DOHH2 (cell line): ENCODE measurements at regions not wholly inside any gene's neighbourhood (a gene's known extent, or its start where the extent isn't known, plus 50 kb on each side); places are given as distances from the start of the nearest gene placed in this dataset.

Source experiments
- H3F3A ChIP-seq: fragments of 200-600 bp; sonication (generic), shearing (Covaris generic); 2 replicates; pipeline ENCODE4 v1.6.0; 2016; ENCODE audit warnings: antibody characterized with exemption, mild to moderate bottlenecking; ENCODE audit not compliant: control insufficient read depth, insufficient read depth
- H3K27ac ChIP-seq: fragments of 200-600 bp; sonication (generic); 2 replicates; pipeline ENCODE4 v1.5.1; 2014; ENCODE audit warnings: low read depth, mild to moderate bottlenecking, low read length, moderate library complexity
- H3K27me3 ChIP-seq: fragments of 200-600 bp; sonication (generic); 2 replicates; pipeline ENCODE4 v1.6.1; 2014; ENCODE audit warnings: mild to moderate bottlenecking, low read length, mixed read lengths; ENCODE audit not compliant: control insufficient read depth
- H3K36me3 ChIP-seq: fragments of 200-600 bp; sonication (generic); 2 replicates; pipeline ENCODE4 v1.6.1; 2014; ENCODE audit warnings: mild to moderate bottlenecking, low read length, moderate library complexity, mixed read lengths; ENCODE audit not compliant: control insufficient read depth
- H3K4me1 ChIP-seq: fragments of 200-600 bp; sonication (generic); 2 replicates; pipeline ENCODE4 v1.6.1; 2014; ENCODE audit warnings: mild to moderate bottlenecking, low read length, mixed read lengths; ENCODE audit not compliant: control insufficient read depth
- H3K4me2 ChIP-seq: fragments of 200-600 bp; sonication (generic); 2 replicates; pipeline ENCODE4 v1.6.0; 2014; ENCODE audit warnings: mild to moderate bottlenecking, low read length, moderate library complexity
- H3K4me3 ChIP-seq: fragments of 200-600 bp; sonication (generic); 2 replicates; pipeline ENCODE4 v1.5.1; 2014; ENCODE audit warnings: mild to moderate bottlenecking, low read length, mixed read lengths
- H3K79me2 ChIP-seq: fragments of 200-600 bp; sonication (generic); 2 replicates; pipeline ENCODE4 v1.6.1; 2014; ENCODE audit warnings: mild to moderate bottlenecking, low read length, mixed read lengths; ENCODE audit not compliant: control insufficient read depth
- H3K9me2 ChIP-seq: fragments of 200-600 bp; sonication (generic); replicated peaks from 2 replicates; pipeline ENCODE4 v1.6.1; 2014; ENCODE audit warnings: mild to moderate bottlenecking, low read length, mixed read lengths; ENCODE audit not compliant: control insufficient read depth
- H3K9me3 ChIP-seq: fragments of 200-600 bp; sonication (generic); 2 replicates; pipeline ENCODE4 v1.6.1; 2014; ENCODE audit warnings: antibody characterized with exemption, low read length, mixed read lengths; ENCODE audit not compliant: control insufficient read depth, insufficient read depth
- H4K20me1 ChIP-seq: fragments of 200-600 bp; sonication (generic); 2 replicates; pipeline ENCODE4 v1.6.0; 2014; ENCODE audit warnings: low read depth, mild to moderate bottlenecking, antibody characterized with exemption, low read length, moderate library complexity; ENCODE audit not compliant: control insufficient read depth, insufficient read depth
- EZH2phosphoT487 ChIP-seq: fragments of 200-600 bp; sonication (generic); IDR thresholded peaks from 2 replicates; pipeline ENCODE4 v1.6.1; 2017; ENCODE audit warnings: borderline replicate concordance, mild to moderate bottlenecking, antibody characterized with exemption, low read length, moderate library complexity, mixed read lengths
- TF ChIP-seq, protein P1 (sequence below): fragments of 200-600 bp; sonication (generic); IDR thresholded peaks from one replicate; pipeline ENCODE4 v1.5.1; 2014; ENCODE audit warnings: antibody characterized with exemption, mild to moderate bottlenecking, low read depth, low read length; ENCODE audit not compliant: poor library complexity, severe bottlenecking

GRCh38 chr1:233788687-233789086, 115.8 kb upstream of the SLC35F3 start:
- no peaks in the 10 kb centered on the region for H3K27me3 ChIP-seq
- no peak overlapping the region for H3K4me2 ChIP-seq
- no peak overlapping the region for H3K27ac ChIP-seq
- no peaks in the 10 kb centered on the region for H3K79me2 ChIP-seq
- H3K36me3 ChIP-seq, result no peaks in the 10 kb centered on the region
- H3K4me1 ChIP-seq, result no peaks in the 10 kb centered on the region
- no peaks in the 10 kb centered on the region for H4K20me1 ChIP-seq
- no peak overlapping the region for H3K4me3 ChIP-seq
- H3F3A ChIP-seq, result no peaks in the 10 kb centered on the region
- no peak for TF ChIP-seq EZH2phosphoT487
- TF ChIP-seq, protein P1, sequence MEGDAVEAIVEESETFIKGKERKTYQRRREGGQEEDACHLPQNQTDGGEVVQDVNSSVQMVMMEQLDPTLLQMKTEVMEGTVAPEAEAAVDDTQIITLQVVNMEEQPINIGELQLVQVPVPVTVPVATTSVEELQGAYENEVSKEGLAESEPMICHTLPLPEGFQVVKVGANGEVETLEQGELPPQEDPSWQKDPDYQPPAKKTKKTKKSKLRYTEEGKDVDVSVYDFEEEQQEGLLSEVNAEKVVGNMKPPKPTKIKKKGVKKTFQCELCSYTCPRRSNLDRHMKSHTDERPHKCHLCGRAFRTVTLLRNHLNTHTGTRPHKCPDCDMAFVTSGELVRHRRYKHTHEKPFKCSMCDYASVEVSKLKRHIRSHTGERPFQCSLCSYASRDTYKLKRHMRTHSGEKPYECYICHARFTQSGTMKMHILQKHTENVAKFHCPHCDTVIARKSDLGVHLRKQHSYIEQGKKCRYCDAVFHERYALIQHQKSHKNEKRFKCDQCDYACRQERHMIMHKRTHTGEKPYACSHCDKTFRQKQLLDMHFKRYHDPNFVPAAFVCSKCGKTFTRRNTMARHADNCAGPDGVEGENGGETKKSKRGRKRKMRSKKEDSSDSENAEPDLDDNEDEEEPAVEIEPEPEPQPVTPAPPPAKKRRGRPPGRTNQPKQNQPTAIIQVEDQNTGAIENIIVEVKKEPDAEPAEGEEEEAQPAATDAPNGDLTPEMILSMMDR, result no peak
- no peaks in the 10 kb centered on the region for H3K9me3 ChIP-seq
- H3K9me2 ChIP-seq, result no peaks in the 10 kb centered on the region

DNA sequence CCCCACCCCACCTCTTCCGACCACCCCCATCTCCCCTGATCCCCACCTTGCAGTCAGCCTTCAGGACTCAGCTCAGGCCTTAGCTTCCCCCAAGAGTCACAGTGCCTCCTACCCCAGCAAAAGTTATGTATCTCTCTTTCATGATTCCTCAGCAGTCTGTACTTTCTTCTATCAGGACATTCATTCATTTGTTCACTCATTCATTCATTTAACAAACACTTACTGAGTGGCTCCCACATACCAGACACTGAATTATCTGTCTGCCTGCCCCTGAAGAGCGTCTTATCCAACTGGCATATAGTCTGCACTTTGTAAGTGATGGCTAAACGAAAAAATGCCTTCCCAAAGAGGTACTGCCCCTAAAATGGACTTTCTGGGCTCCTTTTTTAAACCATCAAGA, 114.4 kb upstream of the SLC35F3 start:
- Histone ChIP-seq H3K9me3 (no peaks in the 10 kb centered on the region), H3K79me2 (no peaks in the 10 kb centered on the region), H3K36me3 (no peaks in the 10 kb centered on the region), H3K27me3 (no peaks in the 10 kb centered on the region), H3K27ac (no peak overlapping the region), H3K4me2 (no peak overlapping the region), H3K4me1 (no peaks in the 10 kb centered on the region), H3F3A (no peaks in the 10 kb centered on the region), H4K20me1 (no peaks in the 10 kb centered on the region), H3K4me3 (no peak overlapping the region), H3K9me2 (no peaks in the 10 kb centered on the region)
- TF ChIP-seq, protein P1, result no peak
- no peak for TF ChIP-seq EZH2phosphoT487

GRCh38 chr1:233790662-233791371, 113.7 kb upstream of the SLC35F3 start:
- Histone ChIP-seq H3K9me3 (no peaks in the 10 kb centered on the region), H3K79me2 (no peaks in the 10 kb centered on the region), H3K27me3 (no peaks in the 10 kb centered on the region), H3K36me3 (no peaks in the 10 kb centered on the region), H3K4me2 (no peak overlapping the region), H3K4me3 (no peak overlapping the region), H3K27ac (no peak overlapping the region), H3K4me1 (no peaks in the 10 kb centered on the region), H3K9me2 (no peaks in the 10 kb centered on the region), H3F3A (no peaks in the 10 kb centered on the region), H4K20me1 (no peaks in the 10 kb centered on the region)
- TF ChIP-seq EZH2phosphoT487, result no peak
- TF ChIP-seq, protein P1, result peak; percentile 97
